Neural crest cell (in vitro differentiated cells): ENCODE measurements at regions not wholly inside any gene's neighbourhood (a gene's known extent, or its start where the extent isn't known, plus 50 kb on each side); places are given as distances from the start of the nearest gene placed in this dataset.

ENCODE experiments used
- DNase-seq: peaks from one replicate; pipeline ENCODE4 v3.0.0; 2021; ENCODE audit warnings: low read depth, mixed read lengths, low spot score
- H3K27ac Mint-ChIP-seq: one replicate; pipeline ENCODE4 v1.8.0; 2021; ENCODE audit warnings: mild to moderate bottlenecking, mixed read lengths; ENCODE audit not compliant: unreplicated experiment
- H3K27me3 Mint-ChIP-seq: 2 replicates; pipeline ENCODE4 v1.8.0; 2021; ENCODE audit warnings: low read depth, mild to moderate bottlenecking, mixed read lengths
- H3K36me3 Mint-ChIP-seq: 2 replicates; pipeline ENCODE4 v1.8.0; 2021; ENCODE audit warnings: low read depth, mild to moderate bottlenecking, mixed read lengths
- H3K4me1 Mint-ChIP-seq: 2 replicates; pipeline ENCODE4 v1.8.0; 2021; ENCODE audit warnings: mixed read lengths
- H3K4me3 Mint-ChIP-seq: one replicate; pipeline ENCODE4 v1.8.0; 2021; ENCODE audit warnings: mild to moderate bottlenecking, mixed read lengths
- H3K9me3 Mint-ChIP-seq: 2 replicates; pipeline ENCODE4 v1.8.0; 2021; ENCODE audit warnings: mixed read lengths
- TF ChIP-seq, protein P1 (sequence below): fragments of 200-600 bp; sonication (generic); conservative IDR thresholded peaks from 2 replicates; pipeline ENCODE4 v1.5.0; 2021; ENCODE audit warnings: antibody characterized with exemption, mild to moderate bottlenecking

DNA sequence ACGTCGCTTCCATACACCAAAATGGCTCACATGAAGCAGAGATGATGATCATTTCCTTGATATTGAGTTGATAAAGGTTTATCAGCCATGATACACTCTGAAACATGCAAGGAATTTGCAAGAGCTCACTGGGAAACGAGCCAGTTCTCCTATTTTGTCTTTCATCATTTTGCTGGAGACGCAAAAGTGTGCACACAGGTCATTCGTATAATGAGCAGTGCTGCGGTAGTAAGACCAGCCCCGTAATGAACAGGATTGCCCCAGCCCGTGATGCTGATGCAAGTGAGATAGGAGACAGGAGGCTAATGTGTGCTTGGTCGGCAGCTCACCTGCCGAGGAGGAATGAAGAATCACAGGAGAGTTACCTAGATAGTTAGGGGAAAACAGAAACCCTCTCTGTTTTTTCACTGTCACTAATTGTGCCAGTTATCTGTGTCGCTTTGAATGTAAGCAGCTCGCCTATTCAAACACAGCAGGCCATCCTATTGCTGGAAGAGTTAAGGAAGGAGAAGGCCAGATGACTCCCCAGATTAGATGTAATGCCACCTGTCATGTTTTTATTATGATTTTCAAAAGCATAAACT, 391.8 kb downstream of the SAMD5 start:
- H3K4me3 Mint-ChIP-seq = no peak overlapping the region
- no peaks in the 10 kb centered on the region for H3K27me3 Mint-ChIP-seq
- no peaks in the 10 kb centered on the region for H3K4me1 Mint-ChIP-seq
- peaks cover 3% of the 10 kb centered on the region for H3K9me3 Mint-ChIP-seq
- H3K27ac Mint-ChIP-seq = no peak overlapping the region
- H3K36me3 Mint-ChIP-seq = no peaks in the 10 kb centered on the region
- DNase-seq = no peak
- TF ChIP-seq, protein P1, sequence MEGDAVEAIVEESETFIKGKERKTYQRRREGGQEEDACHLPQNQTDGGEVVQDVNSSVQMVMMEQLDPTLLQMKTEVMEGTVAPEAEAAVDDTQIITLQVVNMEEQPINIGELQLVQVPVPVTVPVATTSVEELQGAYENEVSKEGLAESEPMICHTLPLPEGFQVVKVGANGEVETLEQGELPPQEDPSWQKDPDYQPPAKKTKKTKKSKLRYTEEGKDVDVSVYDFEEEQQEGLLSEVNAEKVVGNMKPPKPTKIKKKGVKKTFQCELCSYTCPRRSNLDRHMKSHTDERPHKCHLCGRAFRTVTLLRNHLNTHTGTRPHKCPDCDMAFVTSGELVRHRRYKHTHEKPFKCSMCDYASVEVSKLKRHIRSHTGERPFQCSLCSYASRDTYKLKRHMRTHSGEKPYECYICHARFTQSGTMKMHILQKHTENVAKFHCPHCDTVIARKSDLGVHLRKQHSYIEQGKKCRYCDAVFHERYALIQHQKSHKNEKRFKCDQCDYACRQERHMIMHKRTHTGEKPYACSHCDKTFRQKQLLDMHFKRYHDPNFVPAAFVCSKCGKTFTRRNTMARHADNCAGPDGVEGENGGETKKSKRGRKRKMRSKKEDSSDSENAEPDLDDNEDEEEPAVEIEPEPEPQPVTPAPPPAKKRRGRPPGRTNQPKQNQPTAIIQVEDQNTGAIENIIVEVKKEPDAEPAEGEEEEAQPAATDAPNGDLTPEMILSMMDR = no peak

- H3K27me3 Mint-ChIP-seq = no peaks in the 10 kb centered on the region
- no peak overlapping the region for H3K27ac Mint-ChIP-seq
- H3K4me3 Mint-ChIP-seq = no peak overlapping the region
- no peaks in the 10 kb centered on the region for H3K36me3 Mint-ChIP-seq
- no peaks in the 10 kb centered on the region for H3K4me1 Mint-ChIP-seq
- DNase-seq = no peak
- TF ChIP-seq, protein P1 = no peak
- peaks cover 3% of the 10 kb centered on the region for H3K9me3 Mint-ChIP-seq
These were observed 394.8 kb downstream of the SAMD5 start for GRCh38 chr6:147903321-147903720.

DNA sequence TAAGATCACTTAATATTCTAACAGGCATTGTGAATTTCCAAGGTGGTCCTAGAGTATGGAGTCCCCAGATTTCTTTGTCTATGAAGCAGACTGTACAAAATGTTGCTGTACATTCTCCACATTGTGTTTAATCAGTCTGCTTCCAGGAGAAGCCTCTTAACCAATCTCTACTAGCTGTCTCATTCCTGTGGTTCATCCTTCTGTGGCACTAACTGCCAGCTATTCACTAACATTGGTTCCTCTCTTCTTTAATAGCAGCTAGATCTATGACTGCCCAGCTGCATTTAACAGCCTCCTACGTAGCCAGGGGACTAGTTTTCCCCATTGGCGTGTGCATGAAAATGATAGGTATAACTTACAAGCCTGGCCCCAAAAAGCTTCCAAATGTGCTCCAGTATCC, 395.4 kb downstream of the SAMD5 start:
- Mint-ChIP-seq H3K36me3 (no peaks in the 10 kb centered on the region), H3K9me3 (peaks cover 3% of the 10 kb centered on the region), H3K27ac (no peak overlapping the region), H3K27me3 (no peaks in the 10 kb centered on the region), H3K4me3 (no peak overlapping the region), H3K4me1 (no peaks in the 10 kb centered on the region)
- no peak for DNase-seq
- TF ChIP-seq, protein P1 = no peak

- DNase-seq = no peak
- TF ChIP-seq, protein P1 = no peak
- Mint-ChIP-seq H3K27ac (no peak overlapping the region), H3K4me1 (no peaks in the 10 kb centered on the region), H3K9me3 (peaks cover 3% of the 10 kb centered on the region), H3K4me3 (no peak overlapping the region), H3K36me3 (no peaks in the 10 kb centered on the region), H3K27me3 (no peaks in the 10 kb centered on the region)
These were observed 395.9 kb downstream of the SAMD5 start for GRCh38 chr6:147904416-147904815.

DNA sequence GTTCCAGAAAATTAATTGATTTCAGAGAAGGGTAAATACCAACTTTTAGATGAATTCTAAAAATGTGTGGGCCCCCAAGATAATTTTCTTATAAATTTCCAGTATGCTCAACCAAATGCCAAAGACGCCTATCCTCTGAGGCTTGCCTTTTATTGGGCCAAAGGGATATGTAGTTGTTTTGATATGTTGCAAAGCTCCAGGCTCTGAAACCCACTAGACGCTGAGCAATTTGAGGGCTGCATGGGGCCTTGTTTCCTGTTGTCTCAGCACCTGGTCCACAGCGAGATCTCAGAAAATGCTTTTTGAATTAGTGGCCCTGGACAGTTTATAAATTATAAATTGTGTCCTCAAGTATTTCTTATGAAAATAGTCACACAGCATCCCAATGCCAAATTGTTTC, 397.2 kb downstream of the SAMD5 start:
- Mint-ChIP-seq H3K36me3 (no peaks in the 10 kb centered on the region), H3K27ac (no peak overlapping the region), H3K9me3 (peaks cover 3% of the 10 kb centered on the region), H3K4me3 (no peak overlapping the region), H3K27me3 (no peaks in the 10 kb centered on the region), H3K4me1 (no peaks in the 10 kb centered on the region)
- no peak for DNase-seq
- TF ChIP-seq, protein P1 = no peak
